ENCODE measurements at regions not wholly inside any gene's neighbourhood (a gene's known extent, or its start where the extent isn't known, plus 50 kb on each side); places are given as distances from the start of the nearest gene placed in this dataset.

DNA sequence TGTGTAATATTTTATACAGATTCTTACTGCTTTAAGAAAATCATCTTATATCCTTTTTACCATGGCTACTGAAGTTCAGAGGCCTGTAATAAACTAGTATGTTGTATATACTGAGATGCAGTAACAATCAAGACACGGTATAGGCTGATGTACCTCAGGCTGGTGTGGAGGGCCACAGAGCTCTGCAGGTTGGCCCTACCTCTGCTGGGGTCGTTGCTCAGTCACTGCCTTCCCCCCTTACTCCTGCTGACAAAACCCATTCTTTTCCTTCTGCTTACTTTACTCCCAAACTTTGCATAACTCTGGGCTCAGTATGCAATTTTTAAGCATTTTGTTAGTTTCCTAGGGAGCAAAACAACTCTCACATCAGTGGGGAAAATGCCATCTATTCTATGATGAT lies 200.1 kb upstream of the FOXP2 start:
- no peak for TF ChIP-seq EZH2 (IDR thresholded peaks at IDR 0.05; ENCODE audit: low read length)
- TF ChIP-seq, protein P1, sequence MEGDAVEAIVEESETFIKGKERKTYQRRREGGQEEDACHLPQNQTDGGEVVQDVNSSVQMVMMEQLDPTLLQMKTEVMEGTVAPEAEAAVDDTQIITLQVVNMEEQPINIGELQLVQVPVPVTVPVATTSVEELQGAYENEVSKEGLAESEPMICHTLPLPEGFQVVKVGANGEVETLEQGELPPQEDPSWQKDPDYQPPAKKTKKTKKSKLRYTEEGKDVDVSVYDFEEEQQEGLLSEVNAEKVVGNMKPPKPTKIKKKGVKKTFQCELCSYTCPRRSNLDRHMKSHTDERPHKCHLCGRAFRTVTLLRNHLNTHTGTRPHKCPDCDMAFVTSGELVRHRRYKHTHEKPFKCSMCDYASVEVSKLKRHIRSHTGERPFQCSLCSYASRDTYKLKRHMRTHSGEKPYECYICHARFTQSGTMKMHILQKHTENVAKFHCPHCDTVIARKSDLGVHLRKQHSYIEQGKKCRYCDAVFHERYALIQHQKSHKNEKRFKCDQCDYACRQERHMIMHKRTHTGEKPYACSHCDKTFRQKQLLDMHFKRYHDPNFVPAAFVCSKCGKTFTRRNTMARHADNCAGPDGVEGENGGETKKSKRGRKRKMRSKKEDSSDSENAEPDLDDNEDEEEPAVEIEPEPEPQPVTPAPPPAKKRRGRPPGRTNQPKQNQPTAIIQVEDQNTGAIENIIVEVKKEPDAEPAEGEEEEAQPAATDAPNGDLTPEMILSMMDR (optimal IDR thresholded peaks at IDR 0.05 in 1 of 3, IDR thresholded peaks at IDR 0.05 in 1 of 3, conservative IDR thresholded peaks at IDR 0.05 in 1 of 3; ENCODE audit: extremely low read depth in 1 of 3, insufficient read depth in 2 of 3, low read length in 3 of 3): no peak

Measured in keratinocyte (primary cell).